ENCODE measurements at regions not wholly inside any gene's neighbourhood (a gene's known extent, or its start where the extent isn't known, plus 50 kb on each side); places are given as distances from the start of the nearest gene placed in this dataset.
"Not testable (repeated sequence)": the region's sequence is repeated elsewhere in the genome, so short reads cannot be mapped to it uniquely, and the experiment has no call there.

DNA sequence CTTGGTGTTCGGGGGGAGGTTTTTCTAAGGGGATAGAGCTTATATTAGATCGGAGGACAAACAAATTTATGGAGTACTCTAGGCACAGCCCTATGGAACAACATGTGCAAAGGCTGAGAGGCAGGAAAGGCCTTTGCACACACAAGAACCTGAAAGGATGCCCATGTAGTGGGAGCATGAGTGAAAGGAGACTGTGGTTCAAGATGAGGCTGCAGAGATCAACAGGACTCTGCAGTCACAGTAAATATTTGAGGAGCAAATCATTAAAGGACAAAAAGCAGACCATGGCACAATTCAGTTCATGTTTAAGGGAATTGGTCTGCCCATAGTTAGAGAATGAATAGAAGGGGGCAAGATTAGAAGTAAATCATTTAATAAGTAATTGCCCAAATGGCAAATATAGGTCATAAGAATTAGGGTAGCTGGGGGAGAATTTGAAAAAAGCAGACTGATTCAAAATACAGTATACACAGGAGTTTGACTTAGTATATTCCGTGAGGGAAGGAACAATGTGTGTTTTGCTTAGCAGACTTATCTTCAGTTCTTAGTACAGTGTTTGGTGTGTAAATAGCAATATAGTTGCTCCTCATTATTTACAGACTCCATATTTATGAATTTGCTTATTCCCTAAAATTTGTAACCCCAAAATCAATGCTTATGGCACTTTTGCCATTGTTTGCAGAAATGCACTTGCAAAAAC, 268.1 kb downstream of the SEC16B start:
- Mint-ChIP-seq H3K4me1 (no peaks in the 10 kb centered on the region), H3K4me3 (no peak overlapping the region), H3K27me3 (no peaks in the 10 kb centered on the region), H3K9me3 (ENCODE audit: low read depth) (peaks cover 5% of the 10 kb centered on the region), H3K36me3 (ENCODE audit: low read depth) (no peaks in the 10 kb centered on the region), H3K27ac (no peak overlapping the region)
- ATAC-seq (no peak), DNase-seq (no peak)
- ChIA-PET POLR2A (no interaction called here), CTCF (no interaction called here)
- intact Hi-C loops (cut with DNase I, micrococcal nuclease), result no loop called here

- Mint-ChIP-seq H3K27ac (no peak overlapping the region), H3K4me1 (no peaks in the 10 kb centered on the region), H3K36me3 (ENCODE audit: low read depth) (no peaks in the 10 kb centered on the region), H3K4me3 (no peak overlapping the region), H3K9me3 (ENCODE audit: low read depth) (peaks cover 5% of the 10 kb centered on the region), H3K27me3 (no peaks in the 10 kb centered on the region)
- ChIA-PET CTCF (no interaction called here), POLR2A (no interaction called here)
- no peak for ATAC-seq
- no peak for DNase-seq
- intact Hi-C loops (cut with DNase I, micrococcal nuclease), result no loop called here
Observed at GRCh38 chr1:177700856-177701255, 269.0 kb downstream of the SEC16B start.

DNA sequence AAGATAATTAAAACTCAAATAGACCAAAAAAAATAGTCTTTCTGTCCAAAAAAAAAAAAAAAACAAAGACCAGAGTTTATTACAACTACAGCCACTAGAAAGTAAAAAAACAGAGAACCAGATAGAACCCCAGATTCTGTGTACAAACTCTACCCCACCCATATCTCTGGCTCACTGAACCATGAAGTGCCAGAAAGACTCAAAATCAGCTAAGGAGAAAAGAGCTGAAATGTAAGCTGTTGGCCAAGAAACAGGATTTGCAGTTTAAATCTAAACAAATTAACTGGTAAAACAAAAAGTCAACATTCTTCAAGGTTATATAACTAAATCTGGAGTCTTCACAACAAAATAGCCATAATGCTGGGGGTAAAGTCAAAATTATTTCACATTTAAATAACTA, 278.9 kb downstream of the SEC16B start:
- no peak for DNase-seq
- Mint-ChIP-seq H3K27ac (no peak overlapping the region), H3K4me1 (no peaks in the 10 kb centered on the region), H3K9me3 (ENCODE audit: low read depth) (peaks cover 4% of the 10 kb centered on the region), H3K4me3 (no peak overlapping the region), H3K36me3 (ENCODE audit: low read depth) (no peaks in the 10 kb centered on the region), H3K27me3 (no peaks in the 10 kb centered on the region)
- ChIA-PET CTCF (interaction anchor here (0.6 kb wide), 1 partner anchor 111 kb away, joined by 3 read pairs; no protein-coding TSS in a partner anchor), POLR2A (no interaction called here)
- intact Hi-C loops (cut with DNase I, micrococcal nuclease), result no loop called here
- ATAC-seq, result no peak

DNA sequence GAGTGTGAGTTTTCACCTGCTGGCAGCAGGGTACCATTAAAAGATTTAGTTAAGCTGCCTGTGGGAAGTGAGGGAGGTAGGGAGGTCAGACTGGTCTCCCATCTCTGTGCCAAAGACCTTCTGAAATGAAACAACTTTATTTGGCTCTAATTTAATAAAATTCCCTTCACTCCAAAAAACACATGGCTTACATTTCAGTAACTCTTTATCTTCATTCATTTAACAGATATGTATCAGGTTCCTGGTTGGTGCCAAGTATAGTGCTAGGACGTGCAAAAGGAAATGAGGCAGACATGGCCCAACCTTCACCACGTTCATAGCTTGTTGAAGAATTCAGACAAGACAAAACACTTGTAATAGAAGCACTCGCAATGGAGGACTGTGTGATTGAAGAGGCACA, 282.3 kb downstream of the SEC16B start:
- DNase-seq (no peak), ATAC-seq (no peak)
- Mint-ChIP-seq H3K4me1 (no peaks in the 10 kb centered on the region), H3K27me3 (no peaks in the 10 kb centered on the region), H3K9me3 (ENCODE audit: low read depth) (peaks cover 4% of the 10 kb centered on the region), H3K27ac (no peak overlapping the region), H3K36me3 (ENCODE audit: low read depth) (no peaks in the 10 kb centered on the region), H3K4me3 (no peak overlapping the region)
- intact Hi-C loops (cut with DNase I, micrococcal nuclease), result no loop called here
- POLR2A ChIA-PET, result no interaction called here
- CTCF ChIA-PET, result no interaction called here

GRCh38 chr1:177686933-177687332, 282.9 kb downstream of the SEC16B start:
- Mint-ChIP-seq H3K4me3 (no peak overlapping the region), H3K36me3 (ENCODE audit: low read depth) (no peaks in the 10 kb centered on the region), H3K27me3 (no peaks in the 10 kb centered on the region), H3K9me3 (ENCODE audit: low read depth) (peaks cover 4% of the 10 kb centered on the region), H3K4me1 (no peaks in the 10 kb centered on the region), H3K27ac (no peak overlapping the region)
- intact Hi-C loops (cut with DNase I, micrococcal nuclease), result no loop called here
- ChIA-PET POLR2A (no interaction called here), CTCF (no interaction called here)
- no peak for DNase-seq
- no peak for ATAC-seq

GRCh38 chr1:177669161-177669560, 300.7 kb downstream of the SEC16B start:
- no peak overlapping the region for H3K27ac Mint-ChIP-seq
- H3K9me3 Mint-ChIP-seq (ENCODE audit: low read depth), result peaks cover 3% of the 10 kb centered on the region
- no peaks in the 10 kb centered on the region for H3K36me3 Mint-ChIP-seq (ENCODE audit: low read depth)
- no peaks in the 10 kb centered on the region for H3K4me1 Mint-ChIP-seq
- no peaks in the 10 kb centered on the region for H3K27me3 Mint-ChIP-seq
- CTCF ChIA-PET, result no interaction called here
- POLR2A ChIA-PET, result no interaction called here
- no peak for ATAC-seq
- H3K4me3 Mint-ChIP-seq, result no peak overlapping the region
- intact Hi-C loops (cut with DNase I, micrococcal nuclease), result no loop called here
- DNase-seq, result no peak

DNA sequence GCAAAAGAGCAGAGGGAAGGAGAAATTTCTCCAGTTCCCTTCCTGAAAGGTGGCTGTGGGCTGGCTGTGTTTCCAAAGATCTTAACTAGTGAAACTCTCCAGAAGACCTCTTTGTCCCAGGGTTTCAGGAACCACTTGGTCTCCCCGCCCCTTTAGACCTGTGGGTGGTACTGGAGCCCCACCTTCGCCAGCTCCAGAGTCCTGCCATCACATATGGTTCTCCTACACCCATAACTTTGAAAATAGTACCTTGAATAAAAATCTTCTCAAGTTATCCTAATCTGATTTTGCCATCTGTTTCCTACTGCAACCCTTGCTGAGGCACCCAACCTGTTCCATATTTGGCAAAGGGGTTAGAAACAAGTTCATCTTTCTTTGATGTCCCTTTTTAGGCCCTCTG, 303.9 kb downstream of the SEC16B start:
- DNase-seq, result no peak
- H3K27ac Mint-ChIP-seq, result no peak overlapping the region
- intact Hi-C loops (cut with DNase I, micrococcal nuclease), result no loop called here
- H3K36me3 Mint-ChIP-seq (ENCODE audit: low read depth), result no peaks in the 10 kb centered on the region
- no peak for ATAC-seq
- peaks cover 9% of the 10 kb centered on the region for H3K9me3 Mint-ChIP-seq (ENCODE audit: low read depth)
- ChIA-PET CTCF (no interaction called here), POLR2A (no interaction called here)
- no peaks in the 10 kb centered on the region for H3K4me1 Mint-ChIP-seq
- no peak overlapping the region for H3K4me3 Mint-ChIP-seq
- H3K27me3 Mint-ChIP-seq, result no peaks in the 10 kb centered on the region

DNA sequence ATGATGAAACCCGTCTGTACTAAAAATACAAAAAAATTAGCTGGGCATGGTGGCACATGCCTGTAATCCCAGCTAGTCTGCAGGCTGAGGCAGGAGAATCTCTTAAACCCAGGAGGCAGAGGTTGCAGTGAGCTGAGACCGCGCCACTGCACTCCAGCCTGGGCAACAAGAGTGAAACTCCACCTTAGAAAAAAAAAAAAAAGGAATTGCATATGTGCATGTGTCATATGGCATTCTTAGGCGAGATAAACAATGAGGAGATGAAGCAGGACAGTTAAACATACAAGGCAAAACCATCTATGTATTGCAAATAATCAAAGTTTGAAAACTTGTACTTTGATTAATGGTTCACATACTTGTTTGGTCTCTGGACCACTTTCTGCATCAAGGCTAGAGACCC, 305.1 kb downstream of the SEC16B start:
- peaks cover 13% of the 10 kb centered on the region for H3K9me3 Mint-ChIP-seq (ENCODE audit: low read depth)
- intact Hi-C loops (cut with DNase I, micrococcal nuclease); DNase-seq; H3K27ac Mint-ChIP-seq; H3K36me3 Mint-ChIP-seq (ENCODE audit: low read depth); H3K27me3 Mint-ChIP-seq; H3K4me3 Mint-ChIP-seq; H3K4me1 Mint-ChIP-seq; ATAC-seq; POLR2A ChIA-PET; CTCF ChIA-PET: not testable (repeated sequence)

DNA sequence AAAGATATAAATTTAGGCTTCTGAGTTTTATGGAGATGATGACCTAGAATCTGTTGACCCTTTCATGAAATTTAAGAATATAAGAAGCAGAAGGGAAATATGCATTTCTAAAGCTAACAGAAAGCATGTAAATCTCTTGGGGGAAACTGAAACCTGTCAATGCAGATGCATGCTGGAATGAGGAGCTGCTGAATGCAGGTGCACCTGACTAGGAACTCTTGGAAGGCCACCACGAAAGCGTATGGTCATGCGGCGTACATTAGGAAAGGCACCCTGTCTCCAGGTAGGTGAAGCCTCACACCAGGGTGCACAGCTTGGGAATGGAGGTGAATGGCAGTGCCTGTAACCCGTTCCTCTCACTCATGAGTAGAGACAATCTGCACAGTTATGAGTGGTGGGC, 309.7 kb downstream of the SEC16B start:
- Mint-ChIP-seq H3K27me3 (no peaks in the 10 kb centered on the region), H3K36me3 (ENCODE audit: low read depth) (no peaks in the 10 kb centered on the region), H3K9me3 (ENCODE audit: low read depth) (peaks cover 15% of the 10 kb centered on the region), H3K4me3 (no peak overlapping the region), H3K4me1 (no peaks in the 10 kb centered on the region), H3K27ac (no peak overlapping the region)
- ChIA-PET POLR2A (no interaction called here), CTCF (no interaction called here)
- no peak for ATAC-seq
- no peak for DNase-seq
- intact Hi-C loops (cut with DNase I, micrococcal nuclease), result no loop called here

- Mint-ChIP-seq H3K4me1 (no peaks in the 10 kb centered on the region), H3K4me3 (no peak overlapping the region), H3K36me3 (ENCODE audit: low read depth) (no peaks in the 10 kb centered on the region), H3K27me3 (no peaks in the 10 kb centered on the region), H3K9me3 (ENCODE audit: low read depth) (peaks cover 14% of the 10 kb centered on the region), H3K27ac (no peak overlapping the region)
- ChIA-PET CTCF (no interaction called here), POLR2A (no interaction called here)
- intact Hi-C loops (cut with DNase I, micrococcal nuclease), result no loop called here
- ATAC-seq (no peak), DNase-seq (no peak)
Observed at GRCh38 chr1:177659281-177659680, 310.6 kb downstream of the SEC16B start.

GRCh38 chr1:177656598-177656997, 313.3 kb downstream of the SEC16B start:
- no peak for DNase-seq
- POLR2A ChIA-PET, result no interaction called here
- Mint-ChIP-seq H3K4me1 (no peaks in the 10 kb centered on the region), H3K27me3 (no peaks in the 10 kb centered on the region), H3K9me3 (ENCODE audit: low read depth) (peaks cover 14% of the 10 kb centered on the region), H3K4me3 (no peak overlapping the region), H3K36me3 (ENCODE audit: low read depth) (no peaks in the 10 kb centered on the region), H3K27ac (no peak overlapping the region)
- CTCF ChIA-PET, result no interaction called here
- intact Hi-C loops (cut with DNase I, micrococcal nuclease), result no loop called here
- ATAC-seq, result no peak

GRCh38 chr1:177650947-177651346, 318.9 kb downstream of the SEC16B start:
- Mint-ChIP-seq H3K4me3 (no peak overlapping the region), H3K4me1 (no peaks in the 10 kb centered on the region), H3K27ac (no peak overlapping the region), H3K9me3 (ENCODE audit: low read depth) (peaks cover 11% of the 10 kb centered on the region), H3K27me3 (no peaks in the 10 kb centered on the region), H3K36me3 (ENCODE audit: low read depth) (no peaks in the 10 kb centered on the region)
- no peak for ATAC-seq
- intact Hi-C loops (cut with DNase I, micrococcal nuclease), result no loop called here
- ChIA-PET POLR2A (no interaction called here), CTCF (no interaction called here)
- DNase-seq, result no peak

GRCh38 chr1:177648731-177649265, 321.1 kb downstream of the SEC16B start:
- intact Hi-C loops (cut with DNase I, micrococcal nuclease), result no loop called here
- no peaks in the 10 kb centered on the region for H3K36me3 Mint-ChIP-seq (ENCODE audit: low read depth)
- CTCF ChIA-PET, result no interaction called here
- H3K9me3 Mint-ChIP-seq (ENCODE audit: low read depth), result peaks cover 7% of the 10 kb centered on the region
- POLR2A ChIA-PET, result no interaction called here
- no peak overlapping the region for H3K27ac Mint-ChIP-seq
- DNase-seq (no peak), ATAC-seq (no peak)
- no peak overlapping the region for H3K4me3 Mint-ChIP-seq
- H3K4me1 Mint-ChIP-seq, result no peaks in the 10 kb centered on the region
- H3K27me3 Mint-ChIP-seq, result no peaks in the 10 kb centered on the region

Data from activated CD4-positive, alpha-beta T cell treated with anti-CD3 and anti-CD28 coated beads for 36 hours (primary cell).